ENCODE measurements at regions not wholly inside any gene's neighbourhood (a gene's known extent, or its start where the extent isn't known, plus 50 kb on each side); places are given as distances from the start of the nearest gene placed in this dataset.

- H3K4me3 Mint-ChIP-seq (ENCODE audit: unreplicated experiment) = no peak overlapping the region
- H3K4me1 Mint-ChIP-seq (ENCODE audit: low read depth, unreplicated experiment) = no peaks in the 10 kb centered on the region
- DNase-seq = no peak
- Histone ChIP-seq H3K4me3 (ENCODE audit: low read depth, low read length) (no peak overlapping the region), H3K9me3 (no peaks in the 10 kb centered on the region), H3K27me3 (replicated peaks; ENCODE audit: control insufficient read depth, insufficient read depth, low read length) (no peaks in the 10 kb centered on the region), H3K4me1 (no peaks in the 10 kb centered on the region), H3K36me3 (ENCODE audit: control insufficient read depth, insufficient read depth, low read length) (no peaks in the 10 kb centered on the region)
- no TSS peak for BruUV-seq (replicated peaks)
- ChIA-PET CTCF (no interaction called here), POLR2A (no interaction called here)
- no peaks in the 10 kb centered on the region for H3K9me3 Mint-ChIP-seq (ENCODE audit: unreplicated experiment)
- no peak for TF ChIP-seq CTCF (IDR thresholded peaks at IDR 0.05; ENCODE audit: insufficient read depth in 1 of 2, low read depth in 1 of 2, low read length in 1 of 2, severe bottlenecking in 1 of 2, unreplicated experiment in 1 of 2)
- peaks cover 8% of the 10 kb centered on the region for H3K27me3 Mint-ChIP-seq (ENCODE audit: insufficient read depth, unreplicated experiment)
- H3K27ac Mint-ChIP-seq (ENCODE audit: unreplicated experiment) = no peak overlapping the region
- intact Hi-C loops (cut with micrococcal nuclease; ENCODE audit: unreplicated experiment) = no loop called here
- H3K36me3 Mint-ChIP-seq (ENCODE audit: insufficient read depth, unreplicated experiment) = no peaks in the 10 kb centered on the region
Observed at GRCh38 chr9:1917396-1917935, 97.7 kb upstream of the SMARCA2 start.

DNA sequence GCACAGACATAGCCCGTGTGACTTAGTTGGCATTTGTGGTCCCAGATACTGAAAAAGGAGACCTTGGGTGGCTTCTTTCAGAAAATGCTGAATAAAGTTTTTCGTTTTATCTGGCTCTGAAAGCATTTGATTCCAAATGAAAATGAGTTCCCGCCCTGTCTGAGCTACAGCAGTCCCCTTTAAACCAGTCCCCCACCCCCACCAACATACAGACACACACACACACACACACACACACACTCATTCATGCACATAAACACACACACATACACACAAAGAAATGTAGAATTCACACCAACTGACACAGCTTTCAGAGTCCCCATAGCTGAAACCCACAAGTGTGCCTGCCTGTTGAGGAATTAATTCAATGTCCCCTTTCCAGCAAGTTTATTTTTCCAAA lies 97.0 kb upstream of the SMARCA2 start:
- Mint-ChIP-seq H3K36me3 (ENCODE audit: insufficient read depth, unreplicated experiment) (no peaks in the 10 kb centered on the region), H3K9me3 (ENCODE audit: unreplicated experiment) (no peaks in the 10 kb centered on the region), H3K4me1 (ENCODE audit: low read depth, unreplicated experiment) (no peaks in the 10 kb centered on the region), H3K27me3 (ENCODE audit: insufficient read depth, unreplicated experiment) (peaks cover 8% of the 10 kb centered on the region), H3K4me3 (ENCODE audit: unreplicated experiment) (no peak overlapping the region), H3K27ac (ENCODE audit: unreplicated experiment) (no peak overlapping the region)
- no peaks in the 10 kb centered on the region for H3K4me1 ChIP-seq
- BruUV-seq (replicated peaks) = no TSS peak
- intact Hi-C loops (cut with micrococcal nuclease; ENCODE audit: unreplicated experiment) = no loop called here
- TF ChIP-seq CTCF (IDR thresholded peaks at IDR 0.05; ENCODE audit: insufficient read depth in 1 of 2, low read depth in 1 of 2, low read length in 1 of 2, severe bottlenecking in 1 of 2, unreplicated experiment in 1 of 2) = no peak
- no peak overlapping the region for H3K4me3 ChIP-seq (ENCODE audit: low read depth, low read length)
- POLR2A ChIA-PET = no interaction called here
- CTCF ChIA-PET = interaction anchor here (0.6 kb wide), 1 partner anchor 193 kb away, joined by 5 read pairs; no protein-coding TSS in a partner anchor
- no peaks in the 10 kb centered on the region for H3K9me3 ChIP-seq
- H3K27me3 ChIP-seq (replicated peaks; ENCODE audit: control insufficient read depth, insufficient read depth, low read length) = no peaks in the 10 kb centered on the region
- H3K36me3 ChIP-seq (ENCODE audit: control insufficient read depth, insufficient read depth, low read length) = no peaks in the 10 kb centered on the region
- DNase-seq = no peak

- H3K4me3 ChIP-seq (ENCODE audit: low read depth, low read length) = no peak overlapping the region
- ChIA-PET CTCF (interaction anchor here (0.6 kb wide), 1 partner anchor 193 kb away, joined by 5 read pairs; no protein-coding TSS in a partner anchor), POLR2A (no interaction called here)
- no peaks in the 10 kb centered on the region for H3K4me1 ChIP-seq
- no peaks in the 10 kb centered on the region for H3K9me3 Mint-ChIP-seq (ENCODE audit: unreplicated experiment)
- peaks cover 8% of the 10 kb centered on the region for H3K27me3 Mint-ChIP-seq (ENCODE audit: insufficient read depth, unreplicated experiment)
- intact Hi-C loops (cut with micrococcal nuclease; ENCODE audit: unreplicated experiment) = no loop called here
- H3K27ac Mint-ChIP-seq (ENCODE audit: unreplicated experiment) = no peak overlapping the region
- no peak overlapping the region for H3K4me3 Mint-ChIP-seq (ENCODE audit: unreplicated experiment)
- no TSS peak for BruUV-seq (replicated peaks)
- H3K36me3 Mint-ChIP-seq (ENCODE audit: insufficient read depth, unreplicated experiment) = no peaks in the 10 kb centered on the region
- DNase-seq = no peak
- H3K9me3 ChIP-seq = no peaks in the 10 kb centered on the region
- no peaks in the 10 kb centered on the region for H3K4me1 Mint-ChIP-seq (ENCODE audit: low read depth, unreplicated experiment)
- H3K36me3 ChIP-seq (ENCODE audit: control insufficient read depth, insufficient read depth, low read length) = no peaks in the 10 kb centered on the region
- H3K27me3 ChIP-seq (replicated peaks; ENCODE audit: control insufficient read depth, insufficient read depth, low read length) = no peaks in the 10 kb centered on the region
- no peak for TF ChIP-seq CTCF (IDR thresholded peaks at IDR 0.05; ENCODE audit: insufficient read depth in 1 of 2, low read depth in 1 of 2, low read length in 1 of 2, severe bottlenecking in 1 of 2, unreplicated experiment in 1 of 2)
Observed at GRCh38 chr9:1918622-1919021, 96.5 kb upstream of the SMARCA2 start.

All from Caco-2 (cell line).